Stimulated activated CD4-positive, alpha-beta T cell treated with anti-CD3 and anti-CD28 coated beads, Interleukin-1b, Interleukin-23, amount 100 ng/mL, for 4 hours (primary cell): ENCODE measurements at regions not wholly inside any gene's neighbourhood (a gene's known extent, or its start where the extent isn't known, plus 50 kb on each side); places are given as distances from the start of the nearest gene placed in this dataset.

Source experiments
- DNase-seq, 2 donors: peaks; one replicate each; pipeline ENCODE4 v3.0.0-alpha.2; 2020; ENCODE audit warnings: low read depth in 2 of 2

DNA sequence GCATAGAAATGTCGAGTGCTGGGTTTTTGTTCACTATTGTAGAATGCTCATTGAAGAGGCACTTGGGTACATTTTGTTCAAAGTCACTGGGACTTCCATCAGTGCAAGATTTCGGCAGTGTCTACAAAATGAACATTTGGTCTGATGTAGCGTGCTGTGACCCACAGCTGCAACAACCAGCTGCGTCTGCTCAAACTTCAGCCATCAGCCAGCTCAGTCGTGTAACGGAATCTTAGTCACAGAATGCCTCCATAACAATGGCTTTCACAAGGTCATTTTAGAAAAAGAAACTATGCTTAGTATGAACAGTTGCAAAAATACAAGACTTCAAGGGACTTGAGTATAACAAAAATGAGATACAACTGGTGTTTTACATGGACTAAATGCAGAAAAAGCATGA is 828.1 kb upstream of the GRAMD2B start:
- no peak for DNase-seq

GRCh38 chr5:125595845-125596244 is 827.4 kb upstream of the GRAMD2B start:
- DNase-seq, result no peak

DNA sequence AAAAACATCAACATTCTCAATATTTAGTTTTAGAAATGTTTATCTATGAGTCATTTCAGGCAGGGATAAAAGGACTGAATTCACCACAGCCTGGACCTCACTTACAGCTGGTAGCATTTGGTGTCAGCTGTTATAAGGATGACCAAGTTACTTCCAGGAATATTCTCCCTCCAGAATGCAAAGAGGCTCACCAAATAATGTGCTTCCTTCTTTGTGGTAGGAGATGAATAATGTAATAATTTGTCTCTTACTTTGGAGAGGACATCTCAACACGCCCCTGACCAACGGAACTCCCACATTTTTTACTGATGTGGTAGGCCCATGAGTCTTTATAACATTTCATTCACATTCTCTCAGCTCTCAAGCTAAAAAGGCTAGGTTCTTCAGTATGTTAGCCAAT is 825.9 kb upstream of the GRAMD2B start:
- DNase-seq, result no peak

DNA sequence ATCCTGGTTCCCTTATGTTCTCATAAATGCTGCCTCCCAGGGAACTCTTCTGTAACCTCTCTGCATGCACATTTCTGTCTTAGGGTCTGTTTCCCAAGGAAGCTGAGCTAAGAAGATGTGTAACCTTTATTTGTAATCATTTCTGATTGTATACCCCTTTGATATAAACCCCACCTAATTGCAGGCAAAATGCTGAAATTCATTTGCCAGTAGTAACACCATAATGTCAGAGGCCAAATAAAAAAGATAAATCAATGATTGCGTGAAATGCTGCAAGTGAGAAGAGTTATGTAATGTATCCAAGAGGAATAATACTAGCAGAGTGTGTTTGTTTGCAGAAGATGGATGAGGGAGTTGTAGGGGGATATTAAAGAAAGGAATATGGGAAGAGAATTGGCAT is 822.6 kb upstream of the GRAMD2B start:
- no peak for DNase-seq

GRCh38 chr5:125602184-125602583 is 821.0 kb upstream of the GRAMD2B start:
- no peak for DNase-seq

- no peak for DNase-seq
Measured at GRCh38 chr5:125603321-125603720, 819.9 kb upstream of the GRAMD2B start.

- no peak for DNase-seq
Measured at GRCh38 chr5:125604104-125604503, 819.1 kb upstream of the GRAMD2B start.

DNA sequence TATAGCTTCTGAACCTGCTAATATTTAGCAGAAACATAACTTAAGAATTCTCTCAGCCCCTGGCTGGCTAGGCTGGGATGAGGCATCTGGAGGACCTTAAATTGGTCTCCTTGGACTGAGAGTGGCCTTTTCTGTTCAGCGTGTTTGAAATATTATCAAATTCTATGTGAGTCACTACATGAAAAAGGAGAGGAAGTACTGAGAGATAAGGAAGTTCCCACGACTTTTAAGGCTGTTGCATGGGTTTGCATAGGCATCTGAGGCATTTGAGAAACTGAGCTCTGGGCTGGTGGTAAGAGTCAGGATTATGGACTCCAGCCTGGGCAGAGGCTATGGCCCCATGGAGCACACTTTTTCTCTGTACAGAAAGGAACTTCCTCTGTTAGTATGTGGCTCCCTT is 816.2 kb upstream of the GRAMD2B start:
- no peak for DNase-seq

GRCh38 chr5:125609011-125609410 is 814.2 kb upstream of the GRAMD2B start:
- DNase-seq, result no peak

GRCh38 chr5:125610892-125611291 is 812.3 kb upstream of the GRAMD2B start:
- DNase-seq, result no peak

- no peak for DNase-seq
Measured at GRCh38 chr5:125611541-125611940, 811.7 kb upstream of the GRAMD2B start.

GRCh38 chr5:125612181-125612721 is 811.0 kb upstream of the GRAMD2B start:
- DNase-seq, result no peak

- DNase-seq, result no peak
Measured at GRCh38 chr5:125612776-125613175, 810.4 kb upstream of the GRAMD2B start.

- DNase-seq, result no peak
Measured at GRCh38 chr5:125630237-125630636, 793.0 kb upstream of the GRAMD2B start.

DNA sequence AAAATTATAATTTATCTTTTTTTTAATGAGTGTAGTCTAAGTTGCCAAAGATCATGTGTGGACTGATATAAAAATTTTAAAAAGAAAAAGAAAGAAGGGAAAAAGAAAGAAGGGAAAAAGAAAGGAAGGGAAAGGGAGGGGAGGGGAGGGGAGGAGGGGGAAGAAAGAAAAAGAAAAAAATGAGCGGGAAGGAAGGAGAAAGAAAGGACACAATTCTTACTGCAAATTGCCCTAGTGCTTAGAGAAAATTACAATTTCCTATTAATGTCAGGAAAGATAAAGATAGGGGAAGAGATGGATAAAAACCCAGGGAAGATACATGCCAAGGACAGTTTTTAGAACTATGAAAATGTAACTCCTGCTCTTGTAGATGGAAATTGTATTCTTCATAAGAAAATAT is 789.7 kb upstream of the GRAMD2B start:
- no peak for DNase-seq

DNA sequence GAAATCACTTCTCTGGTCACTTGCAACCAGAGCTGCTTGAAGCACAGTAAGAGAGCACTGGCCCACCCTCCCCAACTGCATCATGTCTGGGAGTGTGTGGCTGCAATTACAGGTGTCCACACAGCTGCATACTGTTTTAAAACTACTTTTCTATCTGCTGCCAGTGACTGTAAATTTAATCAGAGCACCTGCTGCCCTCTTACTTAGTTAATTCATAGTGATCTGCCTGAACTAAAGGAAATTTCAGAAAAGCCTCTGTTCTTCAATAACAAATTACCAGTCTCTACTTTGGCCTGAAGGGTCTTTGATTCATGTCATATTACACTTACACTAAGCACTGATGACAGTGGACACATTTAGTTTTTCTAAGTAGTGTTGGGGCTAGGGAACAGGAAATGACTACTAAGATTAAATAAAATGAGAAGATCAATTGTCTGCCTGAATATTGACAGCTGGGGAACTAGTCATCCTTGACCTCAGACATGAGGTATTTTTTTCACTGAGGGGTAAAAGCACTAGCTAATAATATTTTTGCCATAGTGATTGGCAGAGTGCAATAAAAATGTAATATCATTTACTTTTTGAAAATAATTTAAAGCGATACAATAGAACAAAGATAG is 788.9 kb upstream of the GRAMD2B start:
- no peak for DNase-seq

- DNase-seq, result no peak
Measured at GRCh38 chr5:125639858-125640257, 783.4 kb upstream of the GRAMD2B start.

GRCh38 chr5:125652761-125653160 is 770.4 kb upstream of the GRAMD2B start:
- DNase-seq, result no peak

- DNase-seq, result no peak
Measured at GRCh38 chr5:125654392-125654791, 768.8 kb upstream of the GRAMD2B start.

DNA sequence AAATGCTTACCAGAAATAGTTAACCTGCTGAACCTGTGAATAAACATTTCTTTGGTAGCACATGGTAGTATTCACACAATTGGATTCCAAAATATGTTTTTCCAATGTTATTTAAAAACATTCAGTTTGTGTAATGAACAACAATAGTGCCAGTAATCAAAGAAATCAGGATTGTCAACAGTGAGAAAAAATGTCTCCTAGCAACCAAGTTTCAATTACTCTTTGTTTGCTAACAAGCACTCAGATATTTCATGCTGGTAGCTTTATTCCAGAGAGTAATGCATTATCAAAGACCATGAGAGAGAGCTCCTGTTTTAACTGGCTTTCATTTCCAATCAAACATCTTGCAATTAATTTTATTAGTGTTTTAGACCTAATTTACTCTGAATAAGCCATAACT is 768.1 kb upstream of the GRAMD2B start:
- DNase-seq, result no peak

DNA sequence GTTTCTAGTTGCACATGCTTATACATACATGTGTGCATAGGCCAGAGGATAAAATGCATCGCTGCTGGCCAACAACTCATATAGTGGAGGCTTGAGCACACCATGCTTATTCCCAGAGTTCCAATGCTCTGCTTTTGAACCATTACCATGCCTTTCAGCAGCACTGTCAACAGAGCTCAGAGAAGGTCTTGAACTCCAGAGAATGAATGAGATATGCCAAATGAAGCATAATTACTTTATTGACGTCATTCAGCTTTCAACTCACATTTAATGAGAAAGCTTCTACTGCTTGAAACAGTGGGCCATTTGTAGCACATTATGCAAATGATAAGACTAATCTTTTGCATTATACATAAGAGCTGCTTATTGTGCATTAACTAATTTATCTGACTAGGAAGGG is 765.3 kb upstream of the GRAMD2B start:
- DNase-seq, result no peak

- no peak for DNase-seq
Measured at GRCh38 chr5:125659316-125660023, 763.7 kb upstream of the GRAMD2B start.

DNA sequence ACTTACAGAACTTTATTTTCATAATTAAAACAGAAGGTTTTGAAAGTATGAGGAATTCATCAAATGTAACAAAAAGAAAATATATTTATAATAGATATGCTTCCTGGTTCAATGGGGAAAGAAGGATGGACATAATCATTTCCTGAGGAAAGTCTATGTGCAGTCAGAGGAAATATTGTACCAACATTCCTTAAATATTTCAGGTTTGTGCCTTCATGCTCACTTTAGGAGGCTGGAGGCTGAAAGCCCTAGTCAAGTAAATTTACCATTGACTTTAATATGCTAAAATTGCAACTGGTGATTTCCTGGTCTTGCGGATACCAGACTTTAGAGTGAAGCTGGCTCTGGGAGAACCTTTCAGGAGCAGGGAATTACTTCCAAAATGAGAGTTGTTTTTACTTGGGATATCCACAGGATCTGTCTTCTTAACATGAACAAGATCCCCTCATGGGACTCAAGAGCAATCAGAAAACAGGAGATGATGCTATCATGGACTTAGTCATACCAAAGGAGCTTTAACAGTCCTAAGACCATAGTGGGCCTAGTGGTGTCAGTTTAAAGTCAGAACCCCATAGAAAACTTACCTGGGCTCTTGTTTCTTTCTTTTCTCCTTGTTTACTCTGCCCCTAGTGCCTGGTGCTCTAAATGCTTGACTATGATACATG is 762.8 kb upstream of the GRAMD2B start:
- DNase-seq, result no peak
